Endothelial cell of umbilical vein (primary cell): ENCODE measurements at regions not wholly inside any gene's neighbourhood (a gene's known extent, or its start where the extent isn't known, plus 50 kb on each side); places are given as distances from the start of the nearest gene placed in this dataset.

Source experiments
- BruUV-seq: library from RNA; stranded (reverse); fragments of 400-500 nt; replicated peaks from 2 replicates; lab custom pipeline; 2021; lab: Mats Ljungman, UMichigan
- CTCF ChIA-PET: fragments of 300-600, 350-600 bp; sonication (Branson Sonifier 250); formaldehyde crosslinking; loops from one replicate; lab custom pipeline; 2021; ENCODE audit warnings: antibody characterized with exemption, inconsistent platforms; lab: Charles Lee
- POLR2A ChIA-PET: fragments of 300-600, 350-600 bp; sonication (Branson Sonifier 250); formaldehyde crosslinking; loops from one replicate; lab custom pipeline; 2021; ENCODE audit warnings: antibody characterized with exemption, inconsistent platforms; lab: Charles Lee
- DNase-seq: peaks from one replicate; pipeline ENCODE4 v3.0.0-alpha.2; 2011; ENCODE audit warnings: low read depth, low spot score
- FAIRE-seq: peaks from 2 replicates; lab custom pipeline; 2011; peaks lifted over from hg19 to GRCh38; lab: Jason Lieb, UNC
- H2AFZ ChIP-seq: 2 replicates; pipeline ENCODE4 v1.6.0; 2012; ENCODE audit warnings: low read depth, low read length, control low read depth, inconsistent platforms
- H3K27ac ChIP-seq: 2 replicates; pipeline ENCODE4 v1.5.1; 2011; ENCODE audit warnings: low read depth, mild to moderate bottlenecking, control low read depth, low read length, moderate library complexity; ENCODE audit not compliant: insufficient read depth
- H3K27me3 ChIP-seq, 2 experiments: 2 replicates each; pipeline versions ENCODE4 v1.6.0 to v1.6.1; 2011; ENCODE audit warnings: low read length in 2 of 2, mixed read lengths in 1 of 2; ENCODE audit not compliant: control insufficient read depth in 2 of 2, insufficient read depth in 2 of 2
- H3K36me3 ChIP-seq, 2 experiments: 2 replicates in 1 of 2; 3 replicates in 1 of 2; pipeline ENCODE4 v1.5.1; 2011; ENCODE audit warnings: low read length in 2 of 2, mild to moderate bottlenecking in 1 of 2, moderate library complexity in 1 of 2; ENCODE audit not compliant: control insufficient read depth in 2 of 2, insufficient read depth in 2 of 2; ENCODE audit errors: extremely low read depth in 1 of 2
- H3K4me1 ChIP-seq: 3 replicates; pipeline ENCODE4 v1.5.1; 2011; ENCODE audit warnings: mild to moderate bottlenecking, low read length; ENCODE audit not compliant: control insufficient read depth, insufficient read depth; ENCODE audit errors: extremely low read depth
- H3K4me2 ChIP-seq: 2 replicates; pipeline ENCODE4 v1.6.1; 2011; ENCODE audit warnings: low read length, control low read depth, mixed read lengths; ENCODE audit not compliant: insufficient read depth
- H3K4me3 ChIP-seq, 3 experiments: fragments of 200-600 bp in 1 of 3; sonication (generic), shearing (Covaris generic) in 1 of 3; replicated peaks in 1 of 3; 2 replicates each; pipeline ENCODE4 v1.5.1; 2011 to 2016; ENCODE audit warnings: control low read depth in 3 of 3, low read length in 3 of 3, mild to moderate bottlenecking in 2 of 3, inconsistent platforms in 1 of 3, low read depth in 1 of 3, moderate library complexity in 1 of 3; ENCODE audit not compliant: insufficient read depth in 1 of 3
- H3K79me2 ChIP-seq: 2 replicates; pipeline ENCODE4 v1.6.0; 2012; ENCODE audit warnings: low read length, inconsistent platforms; ENCODE audit not compliant: control insufficient read depth, insufficient read depth
- H3K9ac ChIP-seq: replicated peaks from 2 replicates; pipeline ENCODE3; 2011; ENCODE audit warnings: low read length, control low read depth; ENCODE audit not compliant: insufficient read depth; ENCODE audit errors: extremely low read depth
- H3K9me1 ChIP-seq: replicated peaks from 3 replicates; pipeline ENCODE4 v1.6.0; 2011; ENCODE audit warnings: mild to moderate bottlenecking, low read length; ENCODE audit not compliant: control insufficient read depth, insufficient read depth; ENCODE audit errors: extremely low read depth
- H3K9me3 ChIP-seq: replicated peaks from 2 replicates; pipeline ENCODE4 v1.5.1; 2012; ENCODE audit warnings: low read length, inconsistent platforms; ENCODE audit not compliant: control insufficient read depth, insufficient read depth
- H4K20me1 ChIP-seq: replicated peaks from 2 replicates; pipeline ENCODE3; 2011; ENCODE audit warnings: mild to moderate bottlenecking, low read length; ENCODE audit not compliant: control insufficient read depth, insufficient read depth; ENCODE audit errors: extremely low read depth
- CTCF ChIP-seq, 2 donors: IDR thresholded peaks; 1 replicate in 1 of 2; 2 replicates in 1 of 2; pipeline ENCODE4 v1.5.1; 2011; ENCODE audit warnings: low read length in 2 of 2, mild to moderate bottlenecking in 2 of 2, moderate library complexity in 2 of 2, control low read depth in 1 of 2, inconsistent platforms in 1 of 2, low read depth in 1 of 2; ENCODE audit not compliant: insufficient read depth in 1 of 2; ENCODE audit errors: extremely low read depth in 1 of 2
- EZH2 ChIP-seq: IDR thresholded peaks from 2 replicates; pipeline ENCODE4 v1.6.1; 2012; ENCODE audit warnings: borderline replicate concordance, low read depth, mild to moderate bottlenecking, moderate library complexity, low read length, inconsistent platforms; ENCODE audit not compliant: severe bottlenecking
- FOS ChIP-seq: IDR thresholded peaks from 2 replicates; pipeline ENCODE4 v1.6.1; 2011; ENCODE audit warnings: mild to moderate bottlenecking, low read length, moderate library complexity, borderline replicate concordance; ENCODE audit not compliant: insufficient read depth
- GATA2 ChIP-seq: IDR thresholded peaks from 2 replicates; pipeline ENCODE4 v1.7.0; 2011; ENCODE audit warnings: low read depth, mild to moderate bottlenecking, moderate library complexity, mixed read lengths, low read length; ENCODE audit not compliant: insufficient read length, insufficient read depth
- JUN ChIP-seq: IDR thresholded peaks from 2 replicates; pipeline ENCODE4 v1.6.1; 2011; ENCODE audit warnings: borderline replicate concordance, low read depth; ENCODE audit not compliant: insufficient read length, insufficient read depth
- MAX ChIP-seq: IDR thresholded peaks from 2 replicates; pipeline ENCODE4 v1.6.1; 2011; ENCODE audit not compliant: insufficient read depth, insufficient read length
- MYC ChIP-seq: IDR thresholded peaks from one replicate; pipeline ENCODE4 v1.6.1; 2011; ENCODE audit warnings: mild to moderate bottlenecking, low read depth, low read length
- POLR2A ChIP-seq: IDR thresholded peaks from 2 replicates; pipeline ENCODE4 v1.6.1; 2012; ENCODE audit warnings: low read depth, mild to moderate bottlenecking, control low read depth, low read length
- POLR2AphosphoS5 ChIP-seq: IDR thresholded peaks from 2 replicates; pipeline ENCODE4 v1.6.1; 2012; ENCODE audit warnings: low read depth, mild to moderate bottlenecking, control low read depth, low read length, moderate library complexity; ENCODE audit not compliant: insufficient read depth
- dilution Hi-C: fragments of 300-500 bp; cut with MboI; formaldehyde crosslinking; loops from one replicate; pipeline ENCODE4 v1.15.0; 2019; ENCODE audit warnings: low sequenced_read_pairs; ENCODE audit not compliant: extremely low pct_ligation_motif_present
- intact Hi-C: fragments of 100-400 bp; cut with micrococcal nuclease; formaldehyde crosslinking; loops from one replicate; pipeline ENCODE4 v1.10.0; 2022

GRCh38 chr11:23413057-23413456 lies 552.8 kb upstream of the CCDC179 start:
- Histone ChIP-seq H3K27ac (no peak overlapping the region), H3K4me2 (no peak overlapping the region), H3K36me3 (no peaks in the 10 kb centered on the region), H3K27me3 (no peaks in the 10 kb centered on the region), H3K4me1 (peaks cover 3% of the 10 kb centered on the region), H2AFZ (no peak overlapping the region), H3K79me2 (no peaks in the 10 kb centered on the region), H4K20me1 (no peaks in the 10 kb centered on the region), H3K4me3 (no peak overlapping the region), H3K9me3 (no peaks in the 10 kb centered on the region), H3K9me1 (no peaks in the 10 kb centered on the region), H3K9ac (no peak overlapping the region)
- BruUV-seq, result no TSS peak
- DNase-seq (peak; percentile 4), FAIRE-seq (no peak)
- TF ChIP-seq GATA2 (no peak), POLR2A (no peak), POLR2AphosphoS5 (no peak), FOS (no peak), CTCF (IDR thresholded peaks at IDR 0.05; ENCODE audit: extremely low read depth in 1 of 2, insufficient read depth in 1 of 2, low read depth in 1 of 2, low read length in 2 of 2) (no peak), EZH2 (no peak), MYC (no peak), JUN (no peak), MAX (no peak)
- POLR2A ChIA-PET, result no interaction called here
- intact Hi-C loops (no loop called here), dilution Hi-C loops (no loop called here)
- CTCF ChIA-PET, result no interaction called here
